ENCODE measurements at regions not wholly inside any gene's neighbourhood (a gene's known extent, or its start where the extent isn't known, plus 50 kb on each side); places are given as distances from the start of the nearest gene placed in this dataset.

DNA sequence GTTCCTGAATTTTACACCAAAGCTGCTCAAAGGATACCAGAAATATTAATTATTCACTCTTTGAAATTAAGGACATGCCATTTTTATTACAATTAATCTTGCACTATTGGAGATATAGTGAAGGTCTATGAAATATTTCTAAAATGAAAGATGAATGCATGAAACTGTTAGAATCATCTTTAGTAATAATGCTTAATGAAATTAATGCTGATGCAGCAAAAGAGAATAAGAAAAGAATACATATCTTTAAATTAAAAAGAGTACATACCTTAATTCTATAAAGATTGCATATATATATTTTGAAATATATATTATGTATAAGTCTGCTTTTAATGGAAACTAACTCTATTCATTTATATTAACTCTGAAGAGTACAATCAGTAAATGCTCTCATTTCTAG lies 236.0 kb downstream of the ALX1 start:
- TF ChIP-seq CTCF (conservative IDR thresholded peaks at IDR 0.05) (no peak), ZFX (IDR thresholded peaks at IDR 0.05) (no peak)

Measured in C4-2B (cell line).